BLaER1 (cell line): ENCODE measurements at regions not wholly inside any gene's neighbourhood (a gene's known extent, or its start where the extent isn't known, plus 50 kb on each side); places are given as distances from the start of the nearest gene placed in this dataset.
"Not testable (repeated sequence)": the region's sequence is repeated elsewhere in the genome, so short reads cannot be mapped to it uniquely, and the experiment has no call there.

Experiments used
- H3K27ac ChIP-seq: shearing (Covaris generic); formaldehyde crosslinking; 2 replicates; pipeline ENCODE4 v1.8.1; 2022
- H3K27me3 ChIP-seq: shearing (Covaris generic); formaldehyde crosslinking; 2 replicates; pipeline ENCODE4 v1.8.1; 2022
- H3K36me3 ChIP-seq: shearing (Covaris generic); formaldehyde crosslinking; 2 replicates; pipeline ENCODE4 v1.8.1; 2022
- H3K4me1 ChIP-seq: shearing (Covaris generic); formaldehyde crosslinking; 2 replicates; pipeline ENCODE4 v1.8.1; 2022
- H3K4me2 ChIP-seq: shearing (Covaris generic); formaldehyde crosslinking; 2 replicates; pipeline ENCODE4 v1.8.1; 2022
- H3K4me3 ChIP-seq: shearing (Covaris generic); formaldehyde crosslinking; 2 replicates; pipeline ENCODE4 v1.8.1; 2022
- H3K9ac ChIP-seq: shearing (Covaris generic); formaldehyde crosslinking; 2 replicates; pipeline ENCODE4 v1.8.1; 2022
- H3K9me3 ChIP-seq: shearing (Covaris generic); formaldehyde crosslinking; 2 replicates; pipeline ENCODE4 v1.8.1; 2022
- H4K20me1 ChIP-seq: shearing (Covaris generic); formaldehyde crosslinking; 2 replicates; pipeline ENCODE4 v1.8.1; 2022
- Cebpa-rat ChIP-seq: shearing (Covaris generic); IDR thresholded peaks from 2 replicates; pipeline ENCODE4 v1.8.1; 2022

DNA sequence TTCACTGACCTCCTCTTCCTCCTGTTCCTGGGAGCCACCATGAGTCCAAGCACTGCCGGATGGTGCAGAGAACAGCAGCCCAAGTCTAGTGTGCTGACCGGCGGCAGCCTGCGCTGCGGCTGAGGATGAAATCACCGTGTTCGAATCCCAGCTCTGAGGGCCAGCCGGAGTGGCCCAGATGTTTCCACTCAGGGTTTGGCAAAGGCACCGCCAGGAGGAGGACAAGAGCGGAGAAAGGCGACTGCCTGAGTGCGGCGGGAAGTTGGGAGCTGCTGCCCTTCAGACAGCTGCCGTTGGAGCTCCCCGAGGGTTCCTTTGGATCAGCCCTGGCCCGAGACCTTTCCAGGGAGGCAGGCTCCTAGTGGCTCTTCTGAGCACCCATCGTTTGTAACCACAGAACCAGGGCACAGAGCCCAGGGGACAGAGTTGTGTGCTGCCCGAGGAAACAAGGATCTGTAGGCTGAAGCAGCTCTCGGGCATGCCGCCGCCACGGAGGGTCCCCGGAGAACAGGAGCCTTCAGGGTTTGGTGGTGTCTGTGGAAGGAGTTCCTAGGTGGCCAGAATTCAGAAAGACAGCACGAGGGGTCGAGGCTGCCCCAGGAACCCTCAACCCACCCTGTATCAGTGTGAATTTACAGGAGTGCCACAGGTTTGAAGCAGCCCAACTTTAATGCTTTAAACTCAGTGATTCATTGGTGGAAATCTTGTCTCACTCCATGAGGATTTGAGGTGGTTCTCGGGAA lies 115.6 kb upstream of the COL5A1 start:
- no peaks in the 10 kb centered on the region for H4K20me1 ChIP-seq
- H3K27me3 ChIP-seq: 0 out of 2 replicates have a peak, but pooled peaks cover 3% of the 10 kb centered on the region
- no peak for TF ChIP-seq Cebpa-rat
- peaks cover 59% of the 10 kb centered on the region for H3K4me1 ChIP-seq
- H3K4me2 ChIP-seq: peak overlapping the region; percentile 67
- H3K9ac ChIP-seq: no peak overlapping the region; the same call in 1 of the 2 replicates
- peaks cover 19% of the 10 kb centered on the region for H3K9me3 ChIP-seq
- no peak overlapping the region for H3K4me3 ChIP-seq
- H3K27ac ChIP-seq: no peak overlapping the region
- H3K36me3 ChIP-seq: 0 out of 2 replicates have a peak, but pooled peaks cover 5% of the 10 kb centered on the region

DNA sequence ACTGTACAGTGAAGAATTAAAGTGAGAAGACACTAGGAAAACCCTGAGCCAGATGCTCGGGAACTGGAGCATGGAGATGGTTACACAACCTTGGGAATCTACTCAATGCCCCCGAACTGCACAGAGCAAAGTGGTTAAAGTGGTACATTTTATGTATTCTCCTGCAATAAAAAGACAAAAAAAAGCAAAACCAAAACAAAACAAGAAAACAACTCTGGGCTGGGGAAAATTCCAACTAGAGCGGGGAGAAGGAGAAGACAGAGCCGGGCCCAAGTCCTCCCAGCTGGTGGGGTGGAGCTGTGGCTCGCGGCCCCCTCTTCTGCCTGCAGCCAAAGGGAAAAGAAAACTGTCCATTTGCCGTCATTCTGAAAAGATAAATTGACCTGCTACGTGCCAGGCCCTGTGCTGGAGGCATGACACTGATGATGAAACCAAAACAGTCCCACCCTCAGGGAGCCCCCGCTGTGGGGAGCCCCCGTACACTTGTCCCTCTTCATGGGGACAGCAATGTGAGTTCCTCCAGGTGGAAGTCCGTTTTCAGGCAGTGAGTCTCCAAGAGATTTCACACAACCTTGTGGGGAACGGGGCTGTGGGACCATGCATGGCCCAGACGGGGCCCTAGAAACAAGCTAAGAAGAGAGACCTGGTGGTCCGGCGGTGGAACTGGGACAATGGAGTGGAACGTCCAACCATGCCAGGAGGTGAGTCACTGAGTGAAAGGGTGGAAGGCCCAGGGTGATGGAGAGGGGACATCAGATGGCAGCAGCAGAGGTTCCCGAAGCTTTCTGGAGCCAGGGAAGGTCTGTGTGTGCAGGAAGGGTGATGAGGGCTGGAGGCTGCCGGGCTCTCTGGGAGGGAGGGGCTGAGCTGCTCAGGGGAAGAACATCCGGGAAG lies 114.8 kb upstream of the COL5A1 start:
- Histone ChIP-seq H4K20me1 (no peaks in the 10 kb centered on the region), H3K27ac (no peak overlapping the region), H3K9ac (no peak overlapping the region), H3K36me3 (0 out of 2 replicates have a peak, but pooled peaks cover 5% of the 10 kb centered on the region), H3K27me3 (0 out of 2 replicates have a peak, but pooled peaks cover 3% of the 10 kb centered on the region), H3K4me3 (no peak overlapping the region), H3K4me1 (peaks cover 58% of the 10 kb centered on the region), H3K9me3 (peaks cover 22% of the 10 kb centered on the region), H3K4me2 (peak overlapping the region; percentile 67)
- TF ChIP-seq Cebpa-rat: no peak

DNA sequence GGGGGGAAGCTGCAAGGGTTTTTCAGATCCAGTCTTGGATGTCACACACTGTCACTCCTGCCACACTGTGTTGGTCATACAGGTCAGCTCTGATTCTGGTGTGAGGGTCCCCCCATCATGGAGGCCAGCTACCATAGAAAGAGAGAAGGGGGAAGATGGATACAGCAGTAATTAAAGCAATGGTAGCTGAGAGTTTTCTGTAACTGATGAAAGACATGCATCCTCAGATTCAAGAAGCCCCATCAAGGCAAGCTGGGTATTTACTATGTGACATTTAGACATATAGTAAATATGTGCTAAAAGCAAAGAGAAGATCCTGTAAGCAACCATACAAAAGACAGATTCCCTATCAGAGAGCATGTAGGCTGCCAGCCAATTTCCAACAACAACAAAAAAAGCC lies 110.9 kb upstream of the COL5A1 start:
- TF ChIP-seq Cebpa-rat: no peak
- Histone ChIP-seq H3K4me1 (peaks cover 62% of the 10 kb centered on the region), H3K9ac (no peak overlapping the region), H3K9me3 (peaks cover 22% of the 10 kb centered on the region), H3K4me2 (no peak overlapping the region), H3K36me3 (0 out of 2 replicates have a peak, but pooled peaks cover 5% of the 10 kb centered on the region), H3K27me3 (0 out of 2 replicates have a peak, but pooled peaks cover 2% of the 10 kb centered on the region), H4K20me1 (no peaks in the 10 kb centered on the region), H3K4me3 (no peak overlapping the region), H3K27ac (no peak overlapping the region)

DNA sequence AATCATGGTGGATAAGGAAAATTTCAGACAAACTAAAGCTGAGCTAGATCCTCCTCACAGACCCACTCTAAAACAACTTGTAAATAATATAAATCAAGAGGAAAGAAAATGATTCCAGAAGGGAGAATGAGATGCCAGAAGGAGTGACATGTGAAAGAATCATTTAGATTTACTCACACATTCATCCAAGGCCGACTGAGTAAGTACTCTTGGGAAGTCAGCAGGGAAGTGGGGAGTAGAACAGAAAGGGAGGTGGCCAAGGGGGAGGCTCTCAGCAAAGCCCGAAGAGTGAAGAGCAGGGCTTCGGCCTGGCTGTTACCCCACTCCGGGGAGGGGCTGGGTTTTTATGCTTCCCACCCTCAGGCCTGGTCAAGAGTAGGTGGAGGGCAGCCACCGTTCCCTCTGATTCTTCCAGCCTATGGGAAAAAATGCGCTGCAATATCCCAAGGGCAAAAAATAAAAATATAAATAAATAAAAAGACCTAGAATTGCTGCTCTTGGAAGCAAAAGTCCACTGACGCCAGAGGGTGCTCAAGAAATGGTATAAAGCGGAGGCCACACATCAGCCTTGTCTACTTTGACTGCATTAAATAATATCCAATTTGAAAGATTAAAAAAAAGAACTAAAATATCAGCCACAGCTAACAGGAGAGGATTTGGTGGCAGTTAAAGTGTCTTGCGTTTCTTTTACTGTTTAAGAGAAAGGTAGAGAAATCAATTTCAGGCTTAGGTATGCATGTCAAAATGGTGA lies 110.2 kb upstream of the COL5A1 start:
- no peak for TF ChIP-seq Cebpa-rat

DNA sequence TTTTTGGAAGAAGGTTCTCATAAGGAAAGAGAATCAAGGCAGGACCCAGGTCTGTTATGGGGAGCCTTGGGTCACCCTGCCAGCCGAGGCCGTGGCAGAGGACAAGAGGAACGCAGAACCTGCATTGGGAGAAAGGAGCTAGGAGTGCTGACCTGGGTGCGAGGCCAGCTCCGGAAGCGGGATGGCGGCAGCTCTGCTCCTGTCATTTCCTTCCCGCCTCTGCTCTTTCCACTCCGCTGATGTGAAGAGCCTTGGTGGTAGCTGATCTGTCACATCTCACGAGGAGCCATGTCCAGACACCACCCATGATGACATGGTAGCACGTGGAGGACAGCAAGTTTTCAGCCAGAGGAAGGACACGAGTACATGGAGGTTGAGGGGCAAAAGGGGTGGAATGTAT lies 109.5 kb upstream of the COL5A1 start:
- no peaks in the 10 kb centered on the region for H4K20me1 ChIP-seq
- no peak overlapping the region for H3K4me2 ChIP-seq
- H3K36me3 ChIP-seq: 0 out of 2 replicates have a peak, but pooled peaks cover 5% of the 10 kb centered on the region
- no peak overlapping the region for H3K27ac ChIP-seq
- no peak overlapping the region for H3K4me3 ChIP-seq
- no peaks in the 10 kb centered on the region for H3K27me3 ChIP-seq
- no peak for TF ChIP-seq Cebpa-rat
- peaks cover 22% of the 10 kb centered on the region for H3K9me3 ChIP-seq
- no peak overlapping the region for H3K9ac ChIP-seq
- H3K4me1 ChIP-seq: peaks cover 48% of the 10 kb centered on the region

More for the DNA sequence above, 110.2 kb upstream of the COL5A1 start:
- no peak overlapping the region for H3K9ac ChIP-seq
- no peaks in the 10 kb centered on the region for H3K27me3 ChIP-seq
- H3K36me3 ChIP-seq: 0 out of 2 replicates have a peak, but pooled peaks cover 5% of the 10 kb centered on the region
- H3K4me2 ChIP-seq: no peak overlapping the region
- H4K20me1 ChIP-seq: no peaks in the 10 kb centered on the region
- peaks cover 55% of the 10 kb centered on the region for H3K4me1 ChIP-seq
- no peak overlapping the region for H3K4me3 ChIP-seq
- H3K9me3 ChIP-seq: peaks cover 22% of the 10 kb centered on the region
- H3K27ac ChIP-seq: no peak overlapping the region

DNA sequence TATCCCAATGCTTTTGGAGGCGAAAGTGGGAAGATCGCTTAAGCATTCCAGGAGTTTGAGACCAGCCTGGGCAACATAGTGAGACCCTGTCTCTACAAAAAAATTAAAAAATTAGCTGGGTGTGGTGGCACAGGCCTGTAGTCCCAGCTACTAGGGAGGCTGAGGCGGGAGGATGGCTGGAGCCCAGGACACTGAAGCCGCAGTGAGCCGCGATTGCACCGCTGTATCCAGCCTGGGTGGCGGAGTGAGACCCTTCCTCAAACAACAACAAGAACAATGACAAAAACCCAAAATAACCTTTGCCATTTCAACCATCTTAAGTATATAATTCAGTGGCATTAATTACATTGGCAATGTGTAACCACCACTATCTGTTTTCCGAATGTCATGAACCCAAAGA lies 108.9 kb upstream of the COL5A1 start:
- not testable (repeated sequence) for H3K36me3 ChIP-seq, H3K9ac ChIP-seq, H3K27ac ChIP-seq, H4K20me1 ChIP-seq, H3K4me2 ChIP-seq, H3K27me3 ChIP-seq, H3K4me3 ChIP-seq
- Histone ChIP-seq H3K4me1 (peaks cover 44% of the 10 kb centered on the region), H3K9me3 (peaks cover 22% of the 10 kb centered on the region)

DNA sequence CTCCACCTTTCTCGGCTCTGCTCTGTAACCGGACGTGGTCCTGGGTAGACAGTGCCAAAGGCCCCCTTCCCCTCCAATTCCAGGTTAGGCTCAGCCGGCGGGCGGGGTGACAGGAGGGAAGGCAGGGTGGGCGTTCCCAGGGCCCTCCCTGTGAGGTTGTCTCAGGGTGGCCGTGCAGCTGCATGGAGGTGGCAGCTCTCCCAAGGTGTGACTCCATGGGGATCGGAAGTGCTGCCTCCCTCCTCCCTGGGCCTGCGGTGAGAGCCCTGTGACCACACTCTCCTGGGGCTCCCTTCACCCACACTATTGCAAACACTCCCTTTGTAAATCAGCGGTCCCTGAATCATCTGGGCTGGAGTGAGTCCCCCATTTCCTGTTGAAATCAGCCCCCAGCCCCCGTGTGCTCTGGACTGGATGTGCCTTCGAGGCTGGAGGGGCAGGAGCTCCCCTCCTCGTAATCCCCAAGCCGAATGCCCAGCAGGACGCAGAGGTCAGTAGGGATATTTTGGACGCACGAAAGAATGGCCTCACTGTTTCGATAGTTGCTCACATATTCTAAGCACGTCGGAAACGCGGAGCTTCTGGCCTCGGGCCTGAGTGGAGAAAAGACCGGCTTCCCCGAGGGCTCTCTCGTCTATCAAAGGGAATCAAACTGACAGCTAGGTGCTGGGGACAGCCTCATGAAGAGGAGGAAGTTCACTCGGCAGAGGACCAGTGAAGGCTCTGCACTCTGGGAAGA lies 107.6 kb upstream of the COL5A1 start:
- H4K20me1 ChIP-seq: no peaks in the 10 kb centered on the region
- H3K27ac ChIP-seq: peak overlapping the region; percentile 35; the same call in 1 of the 2 replicates
- peak overlapping the region; percentile 94 for H3K4me2 ChIP-seq
- no peak; the same call in 1 of the 2 replicates for TF ChIP-seq Cebpa-rat
- H3K4me3 ChIP-seq: peak overlapping the region; percentile 13; the same call in 1 of the 2 replicates
- H3K36me3 ChIP-seq: 0 out of 2 replicates have a peak, but pooled peaks cover 5% of the 10 kb centered on the region
- peaks cover 22% of the 10 kb centered on the region for H3K9me3 ChIP-seq
- no peak overlapping the region for H3K9ac ChIP-seq
- no peaks in the 10 kb centered on the region for H3K27me3 ChIP-seq
- peaks cover 45% of the 10 kb centered on the region for H3K4me1 ChIP-seq

DNA sequence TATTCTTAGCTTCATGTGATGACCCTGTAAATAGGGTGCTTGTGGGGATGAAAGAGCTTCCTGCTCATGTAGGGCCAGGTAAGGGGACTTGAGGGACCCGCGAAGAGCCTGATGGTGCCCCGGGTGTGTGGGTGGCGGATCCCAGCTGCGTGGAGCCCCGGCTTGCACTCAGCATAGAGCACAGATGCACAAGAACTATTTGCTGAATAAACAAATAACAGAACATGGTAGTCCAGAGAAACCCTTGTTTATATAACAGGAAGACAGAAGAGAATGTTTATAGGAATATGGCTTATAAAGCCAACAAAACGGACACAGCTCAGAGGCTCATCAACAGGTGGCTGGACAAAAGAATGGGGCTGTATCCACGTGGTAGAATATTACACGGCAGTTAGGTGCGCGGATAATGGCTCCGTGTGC lies 106.9 kb upstream of the COL5A1 start:
- Histone ChIP-seq H3K4me3 (peak overlapping the region; percentile 13; the same call in 1 of the 2 replicates), H4K20me1 (no peaks in the 10 kb centered on the region), H3K4me2 (peak overlapping the region; percentile 94), H3K27me3 (no peaks in the 10 kb centered on the region), H3K4me1 (peaks cover 51% of the 10 kb centered on the region), H3K9me3 (peaks cover 15% of the 10 kb centered on the region), H3K9ac (no peak overlapping the region), H3K36me3 (0 out of 2 replicates have a peak, but pooled peaks cover 5% of the 10 kb centered on the region), H3K27ac (peak overlapping the region; percentile 35; the same call in 1 of the 2 replicates)
- TF ChIP-seq Cebpa-rat: no peak
